GM21619 (cell line): ENCODE measurements at regions not wholly inside any gene's neighbourhood (a gene's known extent, or its start where the extent isn't known, plus 50 kb on each side); places are given as distances from the start of the nearest gene placed in this dataset.
"Not testable (repeated sequence)": the region's sequence is repeated elsewhere in the genome, so short reads cannot be mapped to it uniquely, and the experiment has no call there.

Experiments used
- ATAC-seq: cut with Tn5 transposase; IDR thresholded peaks from one replicate; pipeline ENCODE4 v1.9.1; 2021; ENCODE audit not compliant: unreplicated experiment

DNA sequence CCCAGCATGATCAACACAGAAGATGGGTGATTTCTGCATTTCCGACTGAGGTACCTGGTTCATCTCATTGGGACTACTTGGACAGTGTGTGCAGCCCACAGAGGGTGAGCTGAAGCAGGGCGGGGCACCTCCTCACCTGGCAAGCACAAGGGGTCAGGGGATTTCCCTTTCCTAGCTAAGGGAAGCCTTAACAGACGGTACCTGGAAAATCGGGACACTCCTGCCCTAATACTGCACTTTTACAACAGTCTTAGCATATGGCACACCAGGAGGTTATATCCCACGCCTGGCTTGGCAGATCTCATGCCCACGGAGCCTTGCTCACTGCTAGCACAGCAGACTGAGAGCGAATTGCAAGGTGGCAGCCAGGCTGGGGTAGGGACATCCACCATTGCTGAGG, 92.9 kb upstream of the GRID2 start:
- ATAC-seq, result no peak

DNA sequence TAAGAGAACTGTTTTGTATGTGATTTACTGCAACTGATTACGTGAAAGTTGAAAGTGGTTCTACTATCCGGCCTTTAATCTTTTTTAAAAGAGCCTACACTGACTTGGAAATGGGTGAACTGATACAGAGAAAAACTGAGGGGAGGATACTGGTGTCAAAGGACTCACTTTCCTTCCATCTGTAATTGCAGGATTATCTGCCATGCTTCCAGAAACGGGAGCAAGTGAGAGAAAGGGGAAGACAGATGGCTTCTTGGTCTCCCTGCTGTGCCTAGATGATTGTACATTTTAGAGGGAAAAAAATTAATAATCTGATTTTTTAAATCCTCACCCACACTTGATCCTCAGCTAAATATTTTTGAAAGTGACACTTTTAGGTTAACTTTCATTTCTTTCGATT, 88.3 kb upstream of the GRID2 start:
- no peak for ATAC-seq

DNA sequence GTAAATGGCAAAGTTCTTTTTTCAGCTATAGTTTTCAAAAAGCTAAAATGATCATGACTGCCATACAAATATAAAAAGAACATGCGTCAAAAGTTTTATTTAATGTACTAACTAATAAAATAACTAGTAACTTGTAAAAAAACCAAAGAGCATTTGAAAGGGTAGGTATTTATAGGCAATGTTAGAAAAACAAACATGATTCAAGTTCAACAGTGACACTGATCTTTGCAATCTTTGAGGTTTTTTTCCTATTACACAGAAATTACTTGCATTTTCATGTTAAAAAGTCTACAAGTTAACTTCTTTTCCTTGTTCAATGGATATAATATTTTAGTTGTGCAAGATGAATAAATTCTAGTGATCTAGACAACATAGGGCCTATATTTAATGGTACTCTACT, 72.3 kb upstream of the GRID2 start:
- ATAC-seq, result no peak

DNA sequence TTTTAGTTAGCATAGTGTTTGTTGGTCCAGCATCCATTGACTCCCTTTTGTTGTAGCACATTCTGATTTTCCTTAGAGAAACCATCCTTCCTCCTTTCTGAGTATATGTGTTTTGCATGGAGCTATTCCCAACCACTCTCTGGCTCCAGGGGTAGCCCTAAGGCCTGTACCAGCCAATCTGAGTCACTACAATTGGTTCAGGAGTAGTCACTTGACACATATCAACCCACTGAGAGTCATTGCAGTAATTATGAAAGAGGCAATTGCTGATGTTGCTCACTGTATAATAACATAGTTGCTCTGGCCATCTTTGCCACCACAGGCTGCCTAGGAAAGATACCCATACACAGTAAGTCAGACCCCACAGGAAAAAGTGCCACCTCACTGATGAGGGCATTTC, 71.2 kb upstream of the GRID2 start:
- no peak for ATAC-seq

DNA sequence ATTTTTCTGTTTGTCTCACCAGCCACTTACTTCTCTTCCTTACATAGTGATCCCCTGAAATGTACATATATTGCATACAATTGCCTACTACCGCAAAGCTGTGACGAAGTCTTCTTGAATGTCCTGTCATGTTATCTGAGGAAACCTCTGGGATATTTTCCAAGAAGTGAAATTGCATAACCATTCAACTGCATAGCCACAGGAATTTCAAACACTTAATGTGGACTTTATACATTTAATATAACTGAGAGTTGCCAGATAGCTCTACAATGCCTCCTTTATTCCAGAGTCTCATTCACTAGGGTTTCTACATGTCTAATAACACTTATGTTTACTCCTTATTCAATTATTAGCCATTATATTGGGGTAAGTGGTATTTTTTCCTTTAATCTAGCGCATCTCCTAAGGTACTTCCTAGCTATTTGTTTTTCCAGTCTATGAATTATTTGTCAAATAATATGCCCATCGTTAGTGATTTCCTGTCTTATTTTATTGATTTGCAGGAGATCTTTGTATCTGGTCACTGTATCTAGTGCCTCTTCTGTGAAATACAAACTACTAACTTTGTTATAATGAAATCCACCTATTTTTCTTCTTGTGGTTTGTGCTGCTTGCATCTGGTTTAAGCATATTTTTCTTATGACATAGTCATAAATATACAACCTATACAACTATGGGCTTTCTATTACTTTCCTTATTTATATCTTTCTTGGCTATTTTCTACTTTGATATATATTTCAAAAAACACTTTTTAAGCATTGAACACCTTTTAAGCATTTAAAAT, 69.2 kb upstream of the GRID2 start:
- ATAC-seq, result no peak

DNA sequence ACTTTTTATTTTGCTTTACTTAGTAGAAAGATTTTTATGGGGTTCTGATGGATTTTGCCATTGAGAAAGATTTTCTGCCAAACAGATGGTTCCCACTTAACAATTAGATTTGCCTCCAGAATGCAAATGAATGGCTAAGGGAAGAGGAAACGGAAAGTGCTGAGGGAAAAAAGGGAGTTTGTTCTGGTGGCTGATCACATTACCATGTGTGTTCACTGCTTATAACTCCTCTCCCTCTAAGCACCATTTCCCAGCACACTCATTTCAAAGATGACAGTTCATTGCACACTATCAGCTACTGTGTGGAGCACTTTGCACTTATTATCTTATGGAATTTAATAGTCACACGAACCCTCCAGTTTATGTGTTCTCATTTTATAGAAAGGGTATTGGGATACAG, 68.0 kb upstream of the GRID2 start:
- ATAC-seq, result no peak

DNA sequence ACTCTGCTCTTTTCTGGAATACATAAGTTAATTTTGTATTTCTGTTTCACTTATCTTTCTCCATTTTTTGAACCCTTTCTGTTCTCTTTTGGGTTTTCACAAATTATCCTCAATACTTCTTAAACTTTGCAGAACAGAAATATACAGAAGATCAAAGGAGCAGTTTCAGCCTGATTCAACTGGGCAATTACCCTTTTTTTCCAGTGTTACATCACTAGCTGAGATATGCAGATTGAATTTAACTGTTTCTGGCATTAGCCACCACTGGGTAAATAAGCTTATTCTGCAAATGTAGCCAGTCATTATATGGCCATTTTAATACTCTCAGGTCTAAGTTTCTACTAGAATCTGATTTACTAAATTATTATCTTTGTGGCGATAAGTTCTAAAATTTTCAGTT, 66.9 kb upstream of the GRID2 start:
- no peak for ATAC-seq

DNA sequence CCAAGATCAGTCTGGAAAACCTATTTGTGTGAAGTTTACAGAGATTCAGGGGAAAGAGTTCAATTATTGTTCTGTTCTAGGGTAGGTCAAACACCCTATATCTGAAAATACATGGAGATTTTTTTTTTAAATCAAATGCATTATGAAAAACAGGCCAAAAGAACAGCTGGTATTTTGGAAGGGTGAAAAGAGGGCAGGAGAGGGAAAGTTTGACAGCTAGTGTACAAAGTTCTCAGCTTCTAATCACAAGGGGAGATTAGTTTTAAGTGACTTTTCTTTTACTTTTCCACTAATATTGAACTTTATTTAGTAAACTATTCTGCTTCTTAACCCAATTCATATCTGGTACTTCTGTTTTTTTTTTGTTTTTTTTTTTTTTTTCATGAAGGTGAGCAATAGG, 66.2 kb upstream of the GRID2 start:
- ATAC-seq, result no peak

DNA sequence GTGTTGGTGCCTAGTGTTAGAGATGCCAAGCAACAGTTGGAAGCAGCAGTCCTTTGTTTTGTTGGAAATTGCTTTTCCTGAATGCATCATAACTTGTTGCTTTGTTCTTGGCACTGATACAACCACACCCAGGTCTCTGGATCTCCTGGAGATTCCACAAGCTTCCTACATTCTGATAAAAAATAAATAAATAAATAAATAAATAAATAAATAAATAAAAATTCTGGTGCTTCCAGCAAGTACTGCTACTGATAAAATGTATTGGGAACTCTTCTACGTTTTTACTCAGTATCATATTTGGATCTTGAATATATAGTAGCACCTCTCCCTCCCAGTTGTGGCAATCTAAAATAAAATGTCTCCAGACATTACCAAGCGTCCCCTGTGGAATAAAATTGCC, 62.7 kb upstream of the GRID2 start:
- no peak for ATAC-seq

DNA sequence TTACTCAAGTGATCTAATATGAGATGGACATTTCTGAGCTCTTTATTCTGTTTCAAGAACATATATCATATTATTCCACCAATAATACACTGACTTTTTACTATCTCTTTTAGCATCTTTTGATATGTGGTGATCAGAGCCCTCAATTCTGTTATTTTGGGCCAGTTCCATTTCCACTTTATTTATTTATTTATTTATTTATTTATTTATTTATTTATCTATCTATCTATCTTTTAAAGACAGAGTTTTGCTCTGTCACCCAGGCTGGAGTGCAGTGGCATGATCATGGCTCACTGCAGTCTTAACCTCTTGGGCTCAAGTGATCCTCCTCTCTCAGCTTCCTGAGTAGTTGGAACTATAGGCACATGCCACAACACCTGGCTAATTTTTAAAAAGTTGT, 57.4 kb upstream of the GRID2 start:
- no peak for ATAC-seq

DNA sequence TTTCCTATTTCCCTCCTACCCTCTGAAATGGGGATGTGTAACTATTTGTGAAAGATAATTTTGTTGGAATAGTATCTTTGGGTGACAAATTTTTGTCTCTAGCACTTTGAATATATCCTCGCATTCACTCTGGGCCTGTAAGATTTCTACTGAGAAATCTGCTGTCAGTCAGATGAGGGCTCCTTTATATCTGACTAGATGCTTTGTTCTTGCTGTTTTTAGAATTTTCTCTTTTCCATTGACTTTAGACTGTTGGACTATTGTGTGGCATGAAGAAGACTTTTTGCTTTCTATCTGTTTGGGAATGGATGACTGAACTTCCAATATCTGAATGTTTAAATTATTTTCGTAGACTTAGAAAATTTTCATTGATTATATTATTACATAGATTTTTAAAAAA, 54.2 kb upstream of the GRID2 start:
- no peak for ATAC-seq

DNA sequence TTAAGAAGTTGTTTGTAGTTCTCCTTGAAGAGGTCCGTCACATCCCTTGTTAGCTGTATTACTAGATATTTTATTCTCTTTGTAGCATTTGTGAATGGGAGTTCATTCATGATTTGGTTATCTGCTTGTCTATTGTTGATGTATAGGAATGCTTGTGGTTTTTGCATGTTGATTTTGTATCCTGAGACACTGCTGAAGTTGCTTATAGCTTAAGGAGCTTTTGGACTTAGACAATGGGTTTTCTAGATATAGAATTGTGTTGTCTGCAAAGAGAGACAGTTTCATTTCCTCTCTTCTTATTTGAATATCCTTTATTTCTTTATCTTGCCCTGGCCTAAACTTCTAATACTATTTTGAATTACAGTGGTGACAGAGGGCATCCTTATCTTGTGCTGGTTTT, 52.1 kb upstream of the GRID2 start:
- ATAC-seq, result no peak

DNA sequence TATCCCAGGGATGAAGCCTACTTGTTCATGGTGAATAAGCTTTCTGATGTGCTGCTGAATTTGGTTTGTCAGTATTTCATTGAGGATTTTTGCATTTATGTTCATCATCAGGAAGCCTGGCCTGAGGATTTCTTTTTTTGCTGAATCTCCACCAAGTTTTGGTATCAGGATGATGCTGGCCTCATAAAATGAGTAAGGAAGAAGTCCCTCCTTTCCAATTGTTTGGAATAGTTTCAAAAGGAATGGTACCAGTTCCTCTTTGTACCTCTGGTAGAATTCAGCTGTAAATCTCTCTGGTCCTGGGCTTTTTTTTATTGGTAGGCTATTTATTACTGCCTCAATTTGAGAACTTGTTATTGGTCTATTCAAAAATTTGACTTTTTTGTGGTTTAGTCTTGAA, 51.4 kb upstream of the GRID2 start:
- ATAC-seq, result not testable (repeated sequence)

DNA sequence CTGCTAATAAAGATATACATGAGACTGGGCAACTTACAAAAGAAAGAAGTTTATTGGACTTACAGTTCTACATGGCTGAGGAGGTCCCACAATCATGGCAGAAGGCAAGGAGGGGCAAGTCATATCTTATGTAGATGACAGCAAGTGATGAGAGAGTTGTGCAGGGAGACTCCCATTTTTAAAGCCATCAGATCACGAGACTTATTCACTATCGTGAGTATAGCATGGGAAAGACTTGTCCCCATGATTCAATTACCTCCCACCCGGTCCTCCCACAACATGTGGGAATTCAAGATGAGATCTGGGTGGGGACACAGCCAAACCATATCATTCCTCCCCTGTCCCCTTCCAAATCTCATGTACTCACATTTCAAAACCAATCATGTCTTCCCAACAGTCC, 50.9 kb upstream of the GRID2 start:
- ATAC-seq, result no peak

DNA sequence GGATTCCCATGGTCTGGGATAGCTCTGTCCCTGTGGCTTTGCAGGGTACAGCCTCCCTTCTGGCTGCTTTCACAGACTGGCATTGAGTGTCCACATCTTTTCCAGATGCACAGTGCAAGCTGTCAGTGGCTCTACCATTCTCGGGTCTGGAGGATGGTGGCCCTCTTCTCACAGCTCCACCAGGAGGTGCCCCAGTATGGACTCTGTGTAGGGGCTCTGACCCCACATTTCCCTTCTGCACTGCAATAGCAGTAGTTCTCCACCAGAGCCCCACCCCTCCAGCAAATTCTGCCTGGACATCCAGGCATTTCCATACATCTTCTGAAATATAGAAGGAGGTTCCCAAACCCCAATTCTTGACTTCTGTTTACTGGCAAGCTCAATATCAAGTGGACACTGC, 50.2 kb upstream of the GRID2 start:
- no peak for ATAC-seq
